K562 (cell line): ENCODE measurements at regions not wholly inside any gene's neighbourhood (a gene's known extent, or its start where the extent isn't known, plus 50 kb on each side); places are given as distances from the start of the nearest gene placed in this dataset.

Source experiments
- ATAC-seq: fragments of 200-7000 bp; cut with Tn5 transposase; 3 replicates; pipeline ENCODE4 v1.9.1; 2020; ENCODE audit warnings: moderate library complexity
- BruUV-seq: library from RNA; stranded (reverse); fragments of 400-500 nt; replicated peaks from 2 replicates; lab custom pipeline; 2021; lab: Mats Ljungman, UMichigan
- CTCF ChIA-PET: fragments of 300-600 bp; formaldehyde crosslinking; extraction: SDS; loops from one replicate; lab custom pipeline; 2021; ENCODE audit warnings: low intra/inter-chr PET ratio; lab: Yijun Ruan, JAX
- POLR2A ChIA-PET: fragments of 300-600, 350-650 bp; sonication (Branson Sonifier 250); formaldehyde crosslinking; extraction: SDS; loops from one replicate; lab custom pipeline; 2021; ENCODE audit warnings: antibody characterized with exemption, inconsistent platforms; lab: Yijun Ruan, JAX
- DNase-seq, 4 experiments: peaks; one replicate each; pipeline versions ENCODE4 v3.0.0 to v3.0.0-alpha.2; 2011 to 2018; ENCODE audit warnings: low spot score in 3 of 4, mixed read lengths in 3 of 4; ENCODE audit errors: extremely low read depth in 1 of 4
- FAIRE-seq: peaks from 2 replicates; lab custom pipeline; 2011; peaks lifted over from hg19 to GRCh38; lab: Jason Lieb, UNC
- H2AFZ ChIP-seq: 2 replicates; pipeline ENCODE4 v1.6.0; 2011; ENCODE audit warnings: low read depth, low read length, control low read depth, inconsistent platforms
- H3K27ac ChIP-seq: fragments of 200-600 bp; 3 replicates; pipeline ENCODE4 v1.8.0; 2011; ENCODE audit warnings: low read depth, mild to moderate bottlenecking, control low read depth, inconsistent platforms, low read length, moderate library complexity, mixed read lengths; ENCODE audit errors: extremely low read depth
- H3K27me3 ChIP-seq, 2 experiments: fragments of 300-600 bp in 1 of 2; 2 replicates in 1 of 2; 3 replicates in 1 of 2; pipeline versions ENCODE4 v1.6.0 to v1.8.0; 2011; ENCODE audit warnings: inconsistent platforms in 2 of 2, low read length in 2 of 2, mild to moderate bottlenecking in 1 of 2, mixed read lengths in 1 of 2, moderate library complexity in 1 of 2; ENCODE audit not compliant: control insufficient read depth in 2 of 2, insufficient read depth in 2 of 2
- H3K36me3 ChIP-seq: fragments of 300-600 bp; 3 replicates; pipeline ENCODE4 v1.8.0; 2011; ENCODE audit warnings: mild to moderate bottlenecking, low read length, inconsistent platforms; ENCODE audit not compliant: control insufficient read depth, insufficient read depth
- H3K4me1 ChIP-seq, 2 experiments: fragments of 200-600 bp in 1 of 2; replicated peaks in 1 of 2; 2 replicates in 1 of 2; 3 replicates in 1 of 2; pipeline versions ENCODE4 v1.5.1 to v1.8.0; 2011; ENCODE audit warnings: inconsistent platforms in 2 of 2, low read length in 2 of 2, mild to moderate bottlenecking in 1 of 2, mixed read lengths in 1 of 2, moderate library complexity in 1 of 2; ENCODE audit not compliant: control insufficient read depth in 2 of 2, insufficient read depth in 2 of 2
- H3K4me2 ChIP-seq: 2 replicates; pipeline ENCODE4 v1.6.1; 2011; ENCODE audit warnings: low read length, control low read depth, inconsistent platforms, mixed read lengths; ENCODE audit not compliant: insufficient read depth
- H3K4me3 ChIP-seq: fragments of 200-600 bp; sonication (generic), shearing (Covaris generic); 2 replicates; pipeline ENCODE4 v1.5.1; 2016; ENCODE audit warnings: control low read depth, inconsistent platforms
- H3K79me2 ChIP-seq: fragments of 200-600 bp; 3 replicates; pipeline ENCODE4 v1.8.0; 2011; ENCODE audit warnings: low read length, inconsistent platforms; ENCODE audit not compliant: control insufficient read depth, insufficient read depth
- H3K9ac ChIP-seq, 2 experiments: 2 replicates each; pipeline versions ENCODE4 v1.6.0 to v1.6.1; 2011; ENCODE audit warnings: low read depth in 2 of 2, low read length in 2 of 2, control low read depth in 1 of 2, inconsistent platforms in 1 of 2, mild to moderate bottlenecking in 1 of 2, mixed read lengths in 1 of 2; ENCODE audit not compliant: insufficient read depth in 1 of 2
- H3K9me1 ChIP-seq: one replicate; pipeline ENCODE4 v1.6.0; 2011; ENCODE audit warnings: inconsistent platforms, mild to moderate bottlenecking, low read length, moderate library complexity; ENCODE audit not compliant: control insufficient read depth, insufficient read depth
- H3K9me3 ChIP-seq: replicated peaks from 2 replicates; pipeline ENCODE4 v1.5.1; 2011; ENCODE audit warnings: low read depth, low read length, inconsistent platforms; ENCODE audit not compliant: control insufficient read depth, insufficient read depth
- H4K20me1 ChIP-seq: replicated peaks from 2 replicates; pipeline ENCODE4 v1.6.1; 2011; ENCODE audit warnings: low read length, inconsistent platforms, mixed read lengths; ENCODE audit not compliant: control insufficient read depth, insufficient read depth
- BRF1 ChIP-seq: IDR thresholded peaks from 3 replicates; pipeline ENCODE4 v1.6.1; 2011; ENCODE audit warnings: borderline replicate concordance, mild to moderate bottlenecking; ENCODE audit not compliant: insufficient read length; ENCODE audit errors: extremely low read depth
- RAD21 ChIP-seq, 2 experiments: fragments of 250-450 bp in 1 of 2; fragments of 450-650 bp in 1 of 2; sonication (Bioruptor Pico) in 1 of 2; formaldehyde crosslinking in 1 of 2; IDR thresholded peaks in 1 of 2; conservative IDR thresholded peaks in 1 of 2; 2 replicates each; pipeline versions ENCODE4 v1.4.0 to v1.8.0; 2020 to 2022; ENCODE audit warnings: mild to moderate bottlenecking in 2 of 2, moderate library complexity in 1 of 2
- SIRT6 ChIP-seq: IDR thresholded peaks from one replicate; pipeline ENCODE4 v1.6.1; 2012; ENCODE audit warnings: low read depth, mild to moderate bottlenecking, control low read depth, inconsistent platforms, low read length, moderate library complexity
- SMC3 ChIP-seq: conservative IDR thresholded peaks from 2 replicates; pipeline ENCODE4 v1.6.1; 2011; ENCODE audit warnings: low read depth, low read length, improper control_type of control experiment; ENCODE audit not compliant: insufficient read depth
- TBL1XR1 ChIP-seq, 2 experiments: IDR thresholded peaks; 2 replicates each; pipeline ENCODE4 v1.6.1; 2012; ENCODE audit warnings: improper control_type of control experiment in 2 of 2, low read length in 2 of 2, mild to moderate bottlenecking in 1 of 2
- WGBS: fragments of 100-300 bp; shearing (Covaris generic); methylation state at CpG from one replicate; pipeline ENCODE4 v1.1.6; 2016; ENCODE audit warnings: low coverage, mixed read lengths; ENCODE audit not compliant: insufficient coverage; ENCODE audit errors: missing lambda C conversion rate; 5-methylcytosine and 5-hydroxymethylcytosine counted together
- in situ Hi-C: fragments of 300-500 bp; cut with MboI; formaldehyde crosslinking; loops from 4 replicates; pipeline ENCODE4 v1.15.0; 2018; ENCODE audit warnings: inconsistent platforms, mixed read lengths
- intact Hi-C: fragments of 100-400 bp; cut with micrococcal nuclease; formaldehyde crosslinking; loops from 2 replicates; pipeline ENCODE4 v1.14.2; 2022
- TF ChIP-seq, protein P1 (sequence below), 2 experiments: fragments of 450-650 bp; IDR thresholded peaks; 2 replicates each; pipeline ENCODE4 v1.6.1; 2016
- TF ChIP-seq, protein P2 (sequence below), 3 experiments: IDR thresholded peaks in 2 of 3; conservative IDR thresholded peaks in 1 of 3; 2 replicates each; pipeline ENCODE4 v1.5.1; 2011 to 2012; ENCODE audit warnings: low read length in 3 of 3, mild to moderate bottlenecking in 3 of 3, control low read depth in 2 of 3, improper control_type of control experiment in 1 of 3, inconsistent platforms in 1 of 3, low read depth in 1 of 3, mixed read lengths in 1 of 3, moderate library complexity in 1 of 3; ENCODE audit not compliant: insufficient read depth in 2 of 3
- TF ChIP-seq, protein P3 (sequence below): fragments of 250-450 bp; sonication (Bioruptor Pico); IDR thresholded peaks from 2 replicates; pipeline ENCODE4 v1.4.0; 2020

DNA sequence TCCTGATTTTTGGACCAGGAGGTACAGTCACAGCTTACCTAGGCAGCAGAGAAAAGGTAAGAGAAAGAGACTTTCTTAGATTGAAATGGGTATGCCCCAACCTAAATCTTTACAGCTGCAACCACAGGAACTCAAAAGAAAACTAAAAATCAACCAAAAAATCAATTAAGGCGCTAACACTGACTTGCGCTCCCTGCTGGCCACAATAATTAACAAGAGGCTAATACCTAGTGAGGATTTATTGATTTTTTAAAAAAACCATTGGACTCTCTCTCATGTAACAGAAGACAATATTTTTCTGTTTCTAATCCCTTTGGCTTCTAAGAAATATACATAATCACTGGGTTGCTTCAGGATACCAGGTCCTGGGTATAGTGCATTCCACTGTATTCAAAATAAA lies 153.9 kb upstream of the TENM3 start:
- Histone ChIP-seq H3K4me1 (no peaks in the 10 kb centered on the region), H3K9ac (no peak overlapping the region), H3K9me3 (no peaks in the 10 kb centered on the region), H3K36me3 (no peaks in the 10 kb centered on the region), H2AFZ (no peak overlapping the region), H3K27me3 (no peaks in the 10 kb centered on the region), H3K4me3 (no peak overlapping the region), H3K27ac (no peak overlapping the region), H4K20me1 (no peaks in the 10 kb centered on the region), H3K79me2 (no peaks in the 10 kb centered on the region), H3K4me2 (no peak overlapping the region), H3K9me1 (no peaks in the 10 kb centered on the region)
- intact Hi-C loops (no loop called here), in situ Hi-C loops (no loop called here)
- ChIA-PET CTCF (no interaction called here), POLR2A (no interaction called here)
- 0% methylated on average over 2 of the region's 2 CpGs for WGBS
- BruUV-seq: no TSS peak
- peak in 2 of 4 experiments; percentile 16 to 19 for DNase-seq
- TF ChIP-seq RAD21 (CRISPR knock-in tag; conservative IDR thresholded peaks at IDR 0.05 in 1 of 2, IDR thresholded peaks at IDR 0.05 in 1 of 2): peak; percentile 19 to 21; a peak in 1 of 4 replicates
- TF ChIP-seq BRF1: no peak
- TF ChIP-seq SIRT6: no peak
- TF ChIP-seq TBL1XR1 (IDR thresholded peaks at IDR 0.05; ENCODE audit: low read length in 2 of 2): no peak
- TF ChIP-seq, protein P1, sequence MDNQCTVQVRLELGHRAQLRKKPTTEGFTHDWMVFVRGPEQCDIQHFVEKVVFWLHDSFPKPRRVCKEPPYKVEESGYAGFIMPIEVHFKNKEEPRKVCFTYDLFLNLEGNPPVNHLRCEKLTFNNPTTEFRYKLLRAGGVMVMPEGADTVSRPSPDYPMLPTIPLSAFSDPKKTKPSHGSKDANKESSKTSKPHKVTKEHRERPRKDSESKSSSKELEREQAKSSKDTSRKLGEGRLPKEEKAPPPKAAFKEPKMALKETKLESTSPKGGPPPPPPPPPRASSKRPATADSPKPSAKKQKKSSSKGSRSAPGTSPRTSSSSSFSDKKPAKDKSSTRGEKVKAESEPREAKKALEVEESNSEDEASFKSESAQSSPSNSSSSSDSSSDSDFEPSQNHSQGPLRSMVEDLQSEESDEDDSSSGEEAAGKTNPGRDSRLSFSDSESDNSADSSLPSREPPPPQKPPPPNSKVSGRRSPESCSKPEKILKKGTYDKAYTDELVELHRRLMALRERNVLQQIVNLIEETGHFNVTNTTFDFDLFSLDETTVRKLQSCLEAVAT (IDR thresholded peaks at IDR 0.05): no peak
- TF ChIP-seq, protein P2, sequence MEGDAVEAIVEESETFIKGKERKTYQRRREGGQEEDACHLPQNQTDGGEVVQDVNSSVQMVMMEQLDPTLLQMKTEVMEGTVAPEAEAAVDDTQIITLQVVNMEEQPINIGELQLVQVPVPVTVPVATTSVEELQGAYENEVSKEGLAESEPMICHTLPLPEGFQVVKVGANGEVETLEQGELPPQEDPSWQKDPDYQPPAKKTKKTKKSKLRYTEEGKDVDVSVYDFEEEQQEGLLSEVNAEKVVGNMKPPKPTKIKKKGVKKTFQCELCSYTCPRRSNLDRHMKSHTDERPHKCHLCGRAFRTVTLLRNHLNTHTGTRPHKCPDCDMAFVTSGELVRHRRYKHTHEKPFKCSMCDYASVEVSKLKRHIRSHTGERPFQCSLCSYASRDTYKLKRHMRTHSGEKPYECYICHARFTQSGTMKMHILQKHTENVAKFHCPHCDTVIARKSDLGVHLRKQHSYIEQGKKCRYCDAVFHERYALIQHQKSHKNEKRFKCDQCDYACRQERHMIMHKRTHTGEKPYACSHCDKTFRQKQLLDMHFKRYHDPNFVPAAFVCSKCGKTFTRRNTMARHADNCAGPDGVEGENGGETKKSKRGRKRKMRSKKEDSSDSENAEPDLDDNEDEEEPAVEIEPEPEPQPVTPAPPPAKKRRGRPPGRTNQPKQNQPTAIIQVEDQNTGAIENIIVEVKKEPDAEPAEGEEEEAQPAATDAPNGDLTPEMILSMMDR (IDR thresholded peaks at IDR 0.05 in 2 of 3, conservative IDR thresholded peaks at IDR 0.05 in 1 of 3; ENCODE audit: insufficient read depth in 2 of 3, low read depth in 1 of 3, low read length in 3 of 3): peak in 2 of 3 experiments; percentile 37 to 51; a peak in 2 of 6 replicates
- 0 out of 2 replicates have a peak, but pooled peaks have one; percentile 10 for TF ChIP-seq SMC3
- TF ChIP-seq, protein P3, sequence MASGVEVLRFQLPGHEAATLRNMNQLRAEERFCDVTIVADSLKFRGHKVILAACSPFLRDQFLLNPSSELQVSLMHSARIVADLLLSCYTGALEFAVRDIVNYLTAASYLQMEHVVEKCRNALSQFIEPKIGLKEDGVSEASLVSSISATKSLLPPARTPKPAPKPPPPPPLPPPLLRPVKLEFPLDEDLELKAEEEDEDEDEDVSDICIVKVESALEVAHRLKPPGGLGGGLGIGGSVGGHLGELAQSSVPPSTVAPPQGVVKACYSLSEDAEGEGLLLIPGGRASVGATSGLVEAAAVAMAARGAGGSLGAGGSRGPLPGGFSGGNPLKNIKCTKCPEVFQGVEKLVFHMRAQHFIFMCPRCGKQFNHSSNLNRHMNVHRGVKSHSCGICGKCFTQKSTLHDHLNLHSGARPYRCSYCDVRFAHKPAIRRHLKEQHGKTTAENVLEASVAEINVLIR (CRISPR knock-in tag): no peak
- peak; percentile 49 for FAIRE-seq
- ATAC-seq: peak; percentile 51; the same call in 1 of the 3 replicates
